Colon (tissue), 2 donors: ENCODE measurements at regions not wholly inside any gene's neighbourhood (a gene's known extent, or its start where the extent isn't known, plus 50 kb on each side); places are given as distances from the start of the nearest gene placed in this dataset.
"Not testable (repeated sequence)": the region's sequence is repeated elsewhere in the genome, so short reads cannot be mapped to it uniquely, and the experiment has no call there.

Experiments
- FAIRE-seq: peaks from 2 replicates; lab custom pipeline; 2012; peaks lifted over from hg19 to GRCh38; lab: Jason Lieb, UNC
- donor health status: control.
- donor health status: control.

- no peak for FAIRE-seq
Measured at GRCh38 chr3:81186412-81186811, 575.0 kb downstream of the GBE1 start.

GRCh38 chr3:81182086-81182875 is 579.2 kb downstream of the GBE1 start:
- not testable (repeated sequence) for FAIRE-seq

GRCh38 chr3:81173514-81173913 is 587.9 kb downstream of the GBE1 start:
- FAIRE-seq = no peak

- FAIRE-seq = no peak
Measured at GRCh38 chr3:81170298-81170697, 591.1 kb downstream of the GBE1 start.

GRCh38 chr3:81164806-81165205 is 596.6 kb downstream of the GBE1 start:
- no peak for FAIRE-seq

- FAIRE-seq = no peak
Measured at GRCh38 chr3:81161851-81162250, 599.6 kb downstream of the GBE1 start.

- FAIRE-seq = no peak
Measured at GRCh38 chr3:81161100-81161499, 600.3 kb downstream of the GBE1 start.

GRCh38 chr3:81154611-81155143 is 606.8 kb downstream of the GBE1 start:
- no peak for FAIRE-seq

- FAIRE-seq = no peak
Measured at GRCh38 chr3:81152156-81152555, 609.3 kb downstream of the GBE1 start.

GRCh38 chr3:81132995-81133394 is 628.5 kb downstream of the GBE1 start:
- FAIRE-seq = no peak

- no peak for FAIRE-seq
Measured at GRCh38 chr3:81105789-81106488, 655.5 kb downstream of the GBE1 start.

- FAIRE-seq = no peak
Measured at GRCh38 chr3:81105206-81105605, 656.2 kb downstream of the GBE1 start.

GRCh38 chr3:81097889-81098288 is 663.6 kb downstream of the GBE1 start:
- FAIRE-seq = no peak

GRCh38 chr3:81095956-81096355 is 665.5 kb downstream of the GBE1 start:
- no peak for FAIRE-seq

GRCh38 chr3:81094986-81095385 is 666.5 kb downstream of the GBE1 start:
- FAIRE-seq = no peak

- no peak for FAIRE-seq
Measured at GRCh38 chr3:81087607-81088006, 673.8 kb downstream of the GBE1 start.

GRCh38 chr3:81086348-81086747 is 675.1 kb downstream of the GBE1 start:
- FAIRE-seq = no peak

- FAIRE-seq = no peak
Measured at GRCh38 chr3:81080608-81081007, 680.8 kb downstream of the GBE1 start.

- FAIRE-seq = no peak
Measured at GRCh38 chr3:81072591-81072990, 688.9 kb downstream of the GBE1 start.

- no peak for FAIRE-seq
Measured at GRCh38 chr3:81068546-81068945, 692.9 kb downstream of the GBE1 start.

- FAIRE-seq = no peak
Measured at GRCh38 chr3:81063896-81064295, 697.5 kb downstream of the GBE1 start.

- not testable (repeated sequence) for FAIRE-seq
Measured at GRCh38 chr3:81051133-81051532, 710.3 kb downstream of the GBE1 start.

- peak; percentile 69 for FAIRE-seq
Measured at GRCh38 chr3:81048058-81048665, 713.3 kb downstream of the GBE1 start.
